H1 (cell line): ENCODE measurements at regions not wholly inside any gene's neighbourhood (a gene's known extent, or its start where the extent isn't known, plus 50 kb on each side); places are given as distances from the start of the nearest gene placed in this dataset.

Experiments used
- CTCF ChIA-PET: fragments of 300-600 bp; sonication (Branson Sonifier 250); formaldehyde crosslinking; loops from one replicate; lab custom pipeline; 2021; ENCODE audit not compliant: partially characterized antibody; lab: Charles Lee
- POLR2A ChIA-PET: fragments of 300-600 bp; sonication (Branson Sonifier 250); formaldehyde crosslinking; loops from one replicate; lab custom pipeline; 2021; ENCODE audit warnings: inconsistent platforms; ENCODE audit not compliant: partially characterized antibody; lab: Charles Lee
- DNase-seq, 2 experiments: peaks; one replicate each; pipeline versions ENCODE4 v3.0.0 to v3.0.0-alpha.2; 2010 to 2022; ENCODE audit warnings: low spot score in 2 of 2, low read depth in 1 of 2, mixed read lengths in 1 of 2
- FAIRE-seq: peaks from 2 replicates; lab custom pipeline; 2011; peaks lifted over from hg19 to GRCh38; lab: Jason Lieb, UNC
- H2AFZ ChIP-seq: 2 replicates; pipeline ENCODE4 v1.8.1; 2012; ENCODE audit warnings: low read length, inconsistent platforms
- H2AK5ac ChIP-seq: 2 replicates; pipeline ENCODE4 v1.6.1; 2013; ENCODE audit warnings: low read depth, low read length
- H2BK120ac ChIP-seq: replicated peaks from 2 replicates; pipeline ENCODE3; 2013; ENCODE audit warnings: low read depth, low read length, inconsistent platforms
- H2BK12ac ChIP-seq: 2 replicates; pipeline ENCODE4 v1.6.1; 2013; ENCODE audit warnings: low read depth, low read length
- H2BK15ac ChIP-seq: 2 replicates; pipeline ENCODE4 v1.6.1; 2013; ENCODE audit warnings: low read length
- H2BK20ac ChIP-seq: 2 replicates; pipeline ENCODE4 v1.6.1; 2013; ENCODE audit warnings: low read length
- H2BK5ac ChIP-seq: 2 replicates; pipeline ENCODE4 v1.6.1; 2013; ENCODE audit warnings: low read depth, low read length
- H3K14ac ChIP-seq: 2 replicates; pipeline ENCODE4 v1.6.1; 2013; ENCODE audit warnings: inconsistent platforms; ENCODE audit not compliant: insufficient read length
- H3K18ac ChIP-seq: 2 replicates; pipeline ENCODE4 v1.6.1; 2013; ENCODE audit warnings: low read length; ENCODE audit errors: extremely low read depth
- H3K23ac ChIP-seq: 2 replicates; pipeline ENCODE4 v1.6.1; 2013; ENCODE audit warnings: inconsistent platforms; ENCODE audit not compliant: insufficient read length
- H3K23me2 ChIP-seq: 2 replicates; pipeline ENCODE4 v1.6.1; 2013; ENCODE audit warnings: low read depth, low read length
- H3K27ac ChIP-seq: 2 replicates; pipeline ENCODE4 v1.6.1; 2011; ENCODE audit warnings: low read depth, low read length, inconsistent platforms
- H3K27me3 ChIP-seq, 4 experiments: replicated peaks in 1 of 4; 1 replicate in 1 of 4; 2 replicates in 3 of 4; pipeline versions ENCODE4 v1.6.1 to v1.8.1; 2011 to 2013; ENCODE audit warnings: low read length in 3 of 4, mild to moderate bottlenecking in 3 of 4, inconsistent platforms in 2 of 4, mixed read lengths in 2 of 4, moderate library complexity in 1 of 4; ENCODE audit not compliant: control insufficient read depth in 3 of 4, insufficient read depth in 3 of 4; ENCODE audit errors: extremely low read depth in 1 of 4
- H3K36me3 ChIP-seq, 4 experiments: 2 replicates each; pipeline versions ENCODE4 v1.6.1 to v1.8.1; 2011 to 2013; ENCODE audit warnings: mild to moderate bottlenecking in 4 of 4, low read length in 3 of 4, moderate library complexity in 2 of 4, control low read depth in 1 of 4, inconsistent platforms in 1 of 4; ENCODE audit not compliant: insufficient read depth in 4 of 4, control insufficient read depth in 2 of 4
- H3K4ac ChIP-seq: replicated peaks from 2 replicates; pipeline ENCODE3; 2013; ENCODE audit warnings: low read length, low read depth, mixed read lengths, inconsistent platforms; ENCODE audit not compliant: insufficient read length
- H3K4me1 ChIP-seq, 4 experiments: replicated peaks in 1 of 4; 1 replicate in 1 of 4; 2 replicates in 3 of 4; pipeline versions ENCODE4 v1.6.1 to v1.8.1; 2011 to 2013; ENCODE audit warnings: low read length in 3 of 4, inconsistent platforms in 2 of 4, mixed read lengths in 1 of 4; ENCODE audit not compliant: insufficient read depth in 4 of 4, control insufficient read depth in 3 of 4
- H3K4me2 ChIP-seq, 2 experiments: 2 replicates each; pipeline versions ENCODE4 v1.6.1 to v1.8.1; 2011 to 2013; ENCODE audit warnings: low read depth in 2 of 2, low read length in 2 of 2, control low read depth in 1 of 2, inconsistent platforms in 1 of 2, mild to moderate bottlenecking in 1 of 2; ENCODE audit not compliant: insufficient read depth in 1 of 2
- H3K4me3 ChIP-seq, 4 experiments: fragments of 200-600, 300-600 bp in 1 of 4; sonication (generic), shearing (Covaris generic), sonication (Bioruptor Twin) in 1 of 4; 2 replicates each; pipeline versions ENCODE4 v1.5.1 to v1.8.1; 2011 to 2016; ENCODE audit warnings: low read length in 4 of 4, low read depth in 3 of 4, control low read depth in 2 of 4, inconsistent platforms in 2 of 4, mild to moderate bottlenecking in 2 of 4, mixed read lengths in 1 of 4, moderate library complexity in 1 of 4; ENCODE audit not compliant: insufficient read depth in 2 of 4; ENCODE audit errors: extremely low read depth in 1 of 4
- H3K56ac ChIP-seq: replicated peaks from 2 replicates; pipeline ENCODE3; 2013; ENCODE audit warnings: low read depth, mild to moderate bottlenecking, mixed read lengths, low read length, inconsistent platforms; ENCODE audit not compliant: insufficient read length
- H3K79me1 ChIP-seq: 2 replicates; pipeline ENCODE4 v1.6.1; 2013; ENCODE audit warnings: low read depth, low read length, control low read depth
- H3K79me2 ChIP-seq, 2 experiments: 2 replicates each; pipeline versions ENCODE4 v1.6.1 to v1.8.1; 2012 to 2013; ENCODE audit warnings: low read length in 2 of 2, mild to moderate bottlenecking in 2 of 2, inconsistent platforms in 1 of 2; ENCODE audit not compliant: insufficient read depth in 2 of 2, control insufficient read depth in 1 of 2
- H3K9ac ChIP-seq, 4 experiments: replicated peaks in 1 of 4; 1 replicate in 1 of 4; 2 replicates in 3 of 4; pipeline versions ENCODE4 v1.6.1 to v1.8.1; 2011 to 2013; ENCODE audit warnings: low read depth in 3 of 4, low read length in 3 of 4, control low read depth in 2 of 4, mild to moderate bottlenecking in 2 of 4, moderate library complexity in 2 of 4, inconsistent platforms in 1 of 4; ENCODE audit errors: extremely low read depth in 1 of 4
- H3K9me3 ChIP-seq, 2 experiments: 2 replicates each; pipeline versions ENCODE4 v1.6.1 to v1.8.1; 2012 to 2013; ENCODE audit warnings: mild to moderate bottlenecking in 2 of 2, moderate library complexity in 2 of 2, control low read depth in 1 of 2, inconsistent platforms in 1 of 2, low read depth in 1 of 2, low read length in 1 of 2, mixed read lengths in 1 of 2; ENCODE audit not compliant: insufficient read depth in 2 of 2
- H4K20me1 ChIP-seq, 2 experiments: replicated peaks in 1 of 2; 2 replicates each; pipeline versions ENCODE3 to v1.8.1; 2011 to 2013; ENCODE audit warnings: inconsistent platforms in 2 of 2, low read length in 2 of 2, mild to moderate bottlenecking in 1 of 2; ENCODE audit not compliant: insufficient read depth in 2 of 2, control insufficient read depth in 1 of 2
- H4K5ac ChIP-seq: 2 replicates; pipeline ENCODE4 v1.6.1; 2013; ENCODE audit warnings: low read length, low read depth, mixed read lengths, inconsistent platforms; ENCODE audit not compliant: insufficient read length
- H4K8ac ChIP-seq: 2 replicates; pipeline ENCODE4 v1.8.0; 2013; ENCODE audit warnings: mild to moderate bottlenecking, moderate library complexity, low read length, inconsistent platforms; ENCODE audit not compliant: insufficient read depth; ENCODE audit errors: extremely low read depth
- H4K91ac ChIP-seq: replicated peaks from 2 replicates; pipeline ENCODE3; 2013; ENCODE audit warnings: low read length, mixed read lengths, inconsistent platforms; ENCODE audit not compliant: insufficient read length
- MAFK ChIP-seq: IDR thresholded peaks from 2 replicates; pipeline ENCODE4 v1.6.1; 2012; ENCODE audit warnings: low read depth, mild to moderate bottlenecking, improper control_type of control experiment, low read length
- NANOG ChIP-seq: IDR thresholded peaks from 2 replicates; pipeline ENCODE4 v1.6.1; 2011; ENCODE audit warnings: low read length, low read depth, mild to moderate bottlenecking, inconsistent platforms; ENCODE audit not compliant: insufficient read depth, poor library complexity, severe bottlenecking
- RBBP5 ChIP-seq: IDR thresholded peaks from 2 replicates; pipeline ENCODE4 v1.7.1; 2012; ENCODE audit warnings: low read depth, mild to moderate bottlenecking, inconsistent platforms, low read length, moderate library complexity, borderline replicate concordance
- SIRT6 ChIP-seq: IDR thresholded peaks from one replicate; pipeline ENCODE4 v1.7.1; 2012; ENCODE audit warnings: low read length, inconsistent platforms
- WGBS, 2 experiments: shearing (Covaris generic) in 1 of 2; methylation state at CpG; one replicate each; pipeline versions ENCODE4 v1.1.6 to v1.1.7; 2013 to 2015; ENCODE audit warnings: low lambda C conversion rate in 2 of 2, mixed read lengths in 2 of 2, inconsistent platforms in 1 of 2, low coverage in 1 of 2, missing lambda C conversion rate in 1 of 2; ENCODE audit not compliant: insufficient replicate concordance in 2 of 2, insufficient coverage in 1 of 2, insufficient read length in 1 of 2; ENCODE audit errors: extremely low coverage in 1 of 2, missing lambda C conversion rate in 1 of 2; 5-methylcytosine and 5-hydroxymethylcytosine counted together
- TF ChIP-seq, protein P1 (sequence below): IDR thresholded peaks from 2 replicates; pipeline ENCODE4 v1.6.1; 2012; ENCODE audit warnings: inconsistent platforms

DNA sequence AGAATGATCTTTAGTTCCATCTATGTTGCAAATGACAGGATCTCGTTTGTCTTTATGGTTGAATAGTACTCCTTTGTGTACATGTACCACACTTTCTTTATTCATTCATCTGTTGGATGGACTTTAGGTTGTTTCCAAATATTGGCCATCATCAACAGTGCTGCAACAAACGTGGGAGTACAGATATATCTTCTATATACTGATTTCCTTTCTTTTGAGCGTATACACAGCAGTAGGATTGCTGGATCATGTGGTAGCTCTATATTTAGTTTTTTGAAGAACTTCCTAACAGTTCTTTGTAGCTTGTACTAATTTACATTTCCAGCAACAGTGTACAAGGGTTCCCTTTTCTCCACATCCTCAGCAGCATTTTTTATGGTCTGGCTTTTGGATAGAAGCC is 407.5 kb upstream of the ANO5 start:
- Histone ChIP-seq H3K79me1 (no peaks in the 10 kb centered on the region), H4K5ac (no peak overlapping the region), H2BK20ac (no peak overlapping the region), H3K36me3 (no peaks in the 10 kb centered on the region)
- TF ChIP-seq SIRT6 (no peak), MAFK (no peak), NANOG (no peak), RBBP5 (no peak)
- TF ChIP-seq, protein P1, sequence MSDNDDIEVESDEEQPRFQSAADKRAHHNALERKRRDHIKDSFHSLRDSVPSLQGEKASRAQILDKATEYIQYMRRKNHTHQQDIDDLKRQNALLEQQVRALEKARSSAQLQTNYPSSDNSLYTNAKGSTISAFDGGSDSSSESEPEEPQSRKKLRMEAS, result no peak
- TF ChIP-seq, all 59 proteins: peak for 0
- no peak overlapping the region for H4K8ac ChIP-seq
- H2BK5ac ChIP-seq, result no peak overlapping the region
- CTCF ChIA-PET, result no interaction called here
- no peak overlapping the region for H3K27ac ChIP-seq
- H3K56ac ChIP-seq, result no peak overlapping the region
- H2AFZ ChIP-seq, result no peak overlapping the region
- POLR2A ChIA-PET, result no interaction called here
- no peak overlapping the region for H3K18ac ChIP-seq
- H3K4me1 ChIP-seq, result peaks cover 0 to 3% (median 1%) of the 10 kb centered on the region in 4 experiments; a peak in 3 of 7 replicates
- H2BK15ac ChIP-seq, result no peak overlapping the region
- no peaks in the 10 kb centered on the region for H3K23me2 ChIP-seq
- 84% methylated on average over 3 of the region's 3 CpGs; no CpG with 5 or more reads in 1 of the 2 experiments for WGBS, 2 experiments
- no peak overlapping the region for H3K4me3 ChIP-seq
- no peak overlapping the region for H3K4ac ChIP-seq
- DNase-seq (no peak), FAIRE-seq (no peak)
- no peaks in the 10 kb centered on the region for H3K9me3 ChIP-seq
- H3K4me2 ChIP-seq, result no peak overlapping the region
- no peak overlapping the region for H3K23ac ChIP-seq
- H4K91ac ChIP-seq, result no peak overlapping the region
- no peaks in the 10 kb centered on the region for H4K20me1 ChIP-seq
- no peaks in the 10 kb centered on the region for H3K27me3 ChIP-seq
- H3K79me2 ChIP-seq, result no peaks in the 10 kb centered on the region
- H2BK12ac ChIP-seq, result no peak overlapping the region
- no peak overlapping the region for H2BK120ac ChIP-seq
- H3K9ac ChIP-seq, result no peak overlapping the region
- no peak overlapping the region for H2AK5ac ChIP-seq
- H3K14ac ChIP-seq, result no peak overlapping the region
